PC-3 (cell line): ENCODE measurements at regions not wholly inside any gene's neighbourhood (a gene's known extent, or its start where the extent isn't known, plus 50 kb on each side); places are given as distances from the start of the nearest gene placed in this dataset.

Source experiments
- ATAC-seq: fragments of 200-7000 bp; cut with Tn5 transposase; 2 replicates; pipeline ENCODE4 v1.9.1; 2020; ENCODE audit warnings: mild to moderate bottlenecking, moderate library complexity
- BruUV-seq: library from RNA; stranded (reverse); fragments of 400-500 nt; replicated peaks from 2 replicates; lab custom pipeline; 2021; lab: Mats Ljungman, UMichigan
- CTCF ChIA-PET: fragments of 300-600 bp; sonication (Branson Sonifier 250); formaldehyde crosslinking; loops from one replicate; lab custom pipeline; 2022; ENCODE audit warnings: antibody characterized with exemption; lab: Charles Lee
- POLR2A ChIA-PET: fragments of 300-600 bp; sonication (Branson Sonifier 250); formaldehyde crosslinking; loops from one replicate; lab custom pipeline; 2022; ENCODE audit warnings: antibody characterized with exemption; ENCODE audit not compliant: unreplicated experiment; lab: Charles Lee
- DNase-seq: peaks from one replicate; pipeline ENCODE4 v3.0.0-alpha.2; 2015
- H2AFZ ChIP-seq: fragments of 300-600 bp; sonication (generic); 2 replicates; pipeline ENCODE4 v1.6.0; 2016; ENCODE audit warnings: antibody characterized with exemption, low read length
- H3F3A ChIP-seq: fragments of 300-600 bp; sonication (generic); one replicate; pipeline ENCODE4 v1.6.0; 2017; ENCODE audit warnings: antibody characterized with exemption, low read length, control low read depth, mild to moderate bottlenecking; ENCODE audit not compliant: unreplicated experiment
- H3K27ac ChIP-seq: fragments of 300-600 bp; sonication (generic); 2 replicates; pipeline ENCODE4 v1.5.1; 2016; ENCODE audit warnings: mild to moderate bottlenecking, low read length
- H3K27me3 ChIP-seq: fragments of 300-600 bp; sonication (generic); 2 replicates; pipeline ENCODE4 v1.6.1; 2016; ENCODE audit warnings: low read length, mixed read lengths
- H3K36me3 ChIP-seq: fragments of 300-600 bp; sonication (generic); 2 replicates; pipeline ENCODE4 v1.6.1; 2016; ENCODE audit warnings: low read depth, mixed run types, low read length, mixed read lengths
- H3K4me1 ChIP-seq: fragments of 300-600 bp; sonication (generic); 2 replicates; pipeline ENCODE4 v1.5.1; 2016; ENCODE audit warnings: low read length; ENCODE audit not compliant: insufficient read depth
- H3K4me2 ChIP-seq: fragments of 300-600 bp; sonication (generic); 2 replicates; pipeline ENCODE4 v1.6.0; 2016; ENCODE audit warnings: low read length
- H3K4me3 ChIP-seq: fragments of 300-600 bp; sonication (generic); 2 replicates; pipeline ENCODE4 v1.5.1; 2016; ENCODE audit warnings: mild to moderate bottlenecking, low read length, mixed read lengths
- H3K79me2 ChIP-seq: fragments of 300-600 bp; sonication (generic); 2 replicates; pipeline ENCODE4 v1.6.1; 2017; ENCODE audit warnings: low read length, mixed read lengths
- H3K9ac ChIP-seq: fragments of 300-600 bp; sonication (generic); 2 replicates; pipeline ENCODE4 v1.6.0; 2016; ENCODE audit warnings: mild to moderate bottlenecking, low read length
- H3K9me2 ChIP-seq: fragments of 300-600 bp; sonication (generic); replicated peaks from 2 replicates; pipeline ENCODE4 v1.6.1; 2016; ENCODE audit warnings: mixed run types, low read length, mixed read lengths
- H3K9me3 ChIP-seq: fragments of 300-600 bp; sonication (generic); 2 replicates; pipeline ENCODE4 v1.6.1; 2016; ENCODE audit warnings: low read length, mixed read lengths
- H4K20me1 ChIP-seq: fragments of 300-600 bp; sonication (generic); 2 replicates; pipeline ENCODE4 v1.6.1; 2016; ENCODE audit warnings: low read length, mixed read lengths
- CTCF ChIP-seq: fragments of 300-600 bp; sonication (generic); conservative IDR thresholded peaks from 2 replicates; pipeline ENCODE4 v1.5.1; 2017; ENCODE audit warnings: antibody characterized with exemption, low read depth, mild to moderate bottlenecking, low read length
- EZH2 ChIP-seq: fragments of 300-600 bp; sonication (generic); IDR thresholded peaks from one replicate; pipeline ENCODE4 v1.6.1; 2017; ENCODE audit warnings: antibody characterized with exemption, mild to moderate bottlenecking, low read length; ENCODE audit not compliant: unreplicated experiment
- EZH2phosphoT487 ChIP-seq: fragments of 300-600 bp; sonication (generic); IDR thresholded peaks from 2 replicates; pipeline ENCODE4 v1.6.1; 2018; ENCODE audit warnings: mild to moderate bottlenecking, antibody characterized with exemption, low read length, borderline replicate concordance
- intact Hi-C: fragments of 100-400 bp; cut with micrococcal nuclease; formaldehyde crosslinking; loops from 2 replicates; pipeline ENCODE4 v1.9.0; 2023

- Histone ChIP-seq H3K79me2 (no peaks in the 10 kb centered on the region), H2AFZ (no peak overlapping the region), H3K9me3 (no peaks in the 10 kb centered on the region), H3K9me2 (no peaks in the 10 kb centered on the region), H3K27me3 (no peaks in the 10 kb centered on the region), H3K4me2 (peak overlapping the region; percentile 80; the same call in 1 of the 2 replicates), H3K4me3 (no peak overlapping the region), H4K20me1 (no peaks in the 10 kb centered on the region), H3K36me3 (no peaks in the 10 kb centered on the region), H3F3A (no peaks in the 10 kb centered on the region), H3K9ac (0 out of 2 replicates have a peak overlapping the region, but pooled peaks have one; percentile 7), H3K27ac (peak overlapping the region; percentile 62), H3K4me1 (peaks cover 48% of the 10 kb centered on the region)
- CTCF ChIA-PET = no interaction called here
- ATAC-seq (no peak), DNase-seq (no peak)
- no TSS peak for BruUV-seq
- TF ChIP-seq EZH2 (no peak), CTCF (no peak), EZH2phosphoT487 (no peak)
- POLR2A ChIA-PET = no interaction called here
- intact Hi-C loops = no loop called here
These were observed 73.6 kb upstream of the LMO1 start for GRCh38 chr11:8337130-8337795.

- ChIA-PET POLR2A (no interaction called here), CTCF (no interaction called here)
- H3K36me3 ChIP-seq = no peaks in the 10 kb centered on the region
- H3K4me1 ChIP-seq = peaks cover 44% of the 10 kb centered on the region
- no peaks in the 10 kb centered on the region for H3K79me2 ChIP-seq
- no peaks in the 10 kb centered on the region for H3K9me2 ChIP-seq
- no TSS peak for BruUV-seq
- no peaks in the 10 kb centered on the region for H3K9me3 ChIP-seq
- H3K4me3 ChIP-seq = peak overlapping the region; percentile 44; the same call in 1 of the 2 replicates
- peak overlapping the region; percentile 38; the same call in 1 of the 2 replicates for H3K9ac ChIP-seq
- TF ChIP-seq EZH2 (no peak), EZH2phosphoT487 (no peak), CTCF (no peak)
- H3F3A ChIP-seq = no peaks in the 10 kb centered on the region
- no peaks in the 10 kb centered on the region for H3K27me3 ChIP-seq
- peak; percentile 66 for ATAC-seq
- no peaks in the 10 kb centered on the region for H4K20me1 ChIP-seq
- intact Hi-C loops = no loop called here
- peak overlapping the region; percentile 80 for H3K4me2 ChIP-seq
- H3K27ac ChIP-seq = peak overlapping the region; percentile 91
- H2AFZ ChIP-seq = peak overlapping the region; percentile 32; the same call in 1 of the 2 replicates
- peak; percentile 90 for DNase-seq
These were observed 72.9 kb upstream of the LMO1 start for GRCh38 chr11:8336356-8337129.
